ENCODE measurements at regions not wholly inside any gene's neighbourhood (a gene's known extent, or its start where the extent isn't known, plus 50 kb on each side); places are given as distances from the start of the nearest gene placed in this dataset.
A peak's percentile ranks its signal among the peaks of the same experiment; 100 is the strongest.

- ChIA-PET POLR2A (no interaction called here), CTCF (interaction anchor here (1.2 kb wide), 1 partner anchor 11 kb away, joined by 4 read pairs; no protein-coding TSS in a partner anchor)
- Mint-ChIP-seq H3K27me3 (ENCODE audit: low read depth) (no peaks in the 10 kb centered on the region), H3K36me3 (no peaks in the 10 kb centered on the region), H3K27ac (no peak overlapping the region), H3K4me1 (peaks cover 28% of the 10 kb centered on the region), H3K9me3 (peaks cover 6% of the 10 kb centered on the region; the same call in 1 of the 2 replicates), H3K4me3 (no peak overlapping the region)
- no peak for ATAC-seq
- no peak for DNase-seq (ENCODE audit: low spot score)
- TF ChIP-seq FOXK1 (CRISPR knock-in tag; IDR thresholded peaks at IDR 0.05) (no peak), ZBTB21 (CRISPR knock-in tag; IDR thresholded peaks at IDR 0.05; ENCODE audit: borderline replicate concordance) (no peak), ESRRA (CRISPR knock-in tag; IDR thresholded peaks at IDR 0.05; ENCODE audit: borderline replicate concordance) (no peak), RORB (CRISPR knock-in tag; IDR thresholded peaks at IDR 0.05) (no peak), ZNF671 (CRISPR knock-in tag; IDR thresholded peaks at IDR 0.05) (no peak), NFYB (CRISPR knock-in tag; conservative IDR thresholded peaks at IDR 0.05; ENCODE audit: low read depth) (no peak)
- TF ChIP-seq, protein P1, sequence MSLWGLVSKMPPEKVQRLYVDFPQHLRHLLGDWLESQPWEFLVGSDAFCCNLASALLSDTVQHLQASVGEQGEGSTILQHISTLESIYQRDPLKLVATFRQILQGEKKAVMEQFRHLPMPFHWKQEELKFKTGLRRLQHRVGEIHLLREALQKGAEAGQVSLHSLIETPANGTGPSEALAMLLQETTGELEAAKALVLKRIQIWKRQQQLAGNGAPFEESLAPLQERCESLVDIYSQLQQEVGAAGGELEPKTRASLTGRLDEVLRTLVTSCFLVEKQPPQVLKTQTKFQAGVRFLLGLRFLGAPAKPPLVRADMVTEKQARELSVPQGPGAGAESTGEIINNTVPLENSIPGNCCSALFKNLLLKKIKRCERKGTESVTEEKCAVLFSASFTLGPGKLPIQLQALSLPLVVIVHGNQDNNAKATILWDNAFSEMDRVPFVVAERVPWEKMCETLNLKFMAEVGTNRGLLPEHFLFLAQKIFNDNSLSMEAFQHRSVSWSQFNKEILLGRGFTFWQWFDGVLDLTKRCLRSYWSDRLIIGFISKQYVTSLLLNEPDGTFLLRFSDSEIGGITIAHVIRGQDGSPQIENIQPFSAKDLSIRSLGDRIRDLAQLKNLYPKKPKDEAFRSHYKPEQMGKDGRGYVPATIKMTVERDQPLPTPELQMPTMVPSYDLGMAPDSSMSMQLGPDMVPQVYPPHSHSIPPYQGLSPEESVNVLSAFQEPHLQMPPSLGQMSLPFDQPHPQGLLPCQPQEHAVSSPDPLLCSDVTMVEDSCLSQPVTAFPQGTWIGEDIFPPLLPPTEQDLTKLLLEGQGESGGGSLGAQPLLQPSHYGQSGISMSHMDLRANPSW (CRISPR knock-in tag; conservative IDR thresholded peaks at IDR 0.05; ENCODE audit: low read depth) = no peak
These were observed 86.9 kb upstream of the RBBP8 start for GRCh38 chr18:22846088-22846683.

DNA sequence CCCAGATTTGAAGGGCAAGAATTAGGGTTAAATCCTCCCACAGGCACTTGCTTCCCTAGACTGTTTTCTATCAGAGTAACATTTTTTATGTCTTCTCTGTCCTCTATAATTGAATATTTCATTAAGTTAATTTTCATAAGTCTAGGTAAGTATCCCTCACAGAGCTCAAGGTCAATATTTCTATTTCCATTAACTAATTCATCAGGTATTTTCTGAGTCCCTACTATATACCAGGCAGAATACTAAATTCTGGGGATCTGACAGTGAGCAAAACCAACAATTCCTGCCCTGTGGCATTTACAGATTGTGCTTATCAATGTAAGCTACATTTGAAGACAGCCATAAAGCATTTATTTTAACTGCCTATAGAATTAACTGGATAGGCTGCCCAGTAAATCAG lies 86.4 kb upstream of the RBBP8 start:
- H3K27ac Mint-ChIP-seq = 0 out of 2 replicates have a peak overlapping the region, but pooled peaks have one; percentile 33
- ChIA-PET POLR2A (no interaction called here), CTCF (interaction anchor here (0.5 to 1.2 kb wide), 3 partner anchors 9 to 162 kb away, joined by 3 to 4 read pairs (median 4); no protein-coding TSS in a partner anchor)
- TF ChIP-seq, protein P2, sequence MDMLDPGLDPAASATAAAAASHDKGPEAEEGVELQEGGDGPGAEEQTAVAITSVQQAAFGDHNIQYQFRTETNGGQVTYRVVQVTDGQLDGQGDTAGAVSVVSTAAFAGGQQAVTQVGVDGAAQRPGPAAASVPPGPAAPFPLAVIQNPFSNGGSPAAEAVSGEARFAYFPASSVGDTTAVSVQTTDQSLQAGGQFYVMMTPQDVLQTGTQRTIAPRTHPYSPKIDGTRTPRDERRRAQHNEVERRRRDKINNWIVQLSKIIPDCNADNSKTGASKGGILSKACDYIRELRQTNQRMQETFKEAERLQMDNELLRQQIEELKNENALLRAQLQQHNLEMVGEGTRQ (CRISPR knock-in tag; IDR thresholded peaks at IDR 0.05) = no peak
- TF ChIP-seq MYBL2 (CRISPR knock-in tag; IDR thresholded peaks at IDR 0.05) = no peak
- TF ChIP-seq ATF1 (CRISPR knock-in tag; IDR thresholded peaks at IDR 0.05) = no peak
- no peak for TF ChIP-seq JAZF1 (CRISPR knock-in tag; IDR thresholded peaks at IDR 0.05)
- no peak for TF ChIP-seq ATF3 (CRISPR knock-in tag; conservative IDR thresholded peaks at IDR 0.05)
- TF ChIP-seq ZNF396 (CRISPR knock-in tag; IDR thresholded peaks at IDR 0.05; ENCODE audit: borderline replicate concordance) = no peak
- TF ChIP-seq TP53 (CRISPR knock-in tag; IDR thresholded peaks at IDR 0.05) = no peak
- TF ChIP-seq SMAD3 (CRISPR knock-in tag; IDR thresholded peaks at IDR 0.05; ENCODE audit: borderline replicate concordance) = no peak
- TF ChIP-seq, protein P3, sequence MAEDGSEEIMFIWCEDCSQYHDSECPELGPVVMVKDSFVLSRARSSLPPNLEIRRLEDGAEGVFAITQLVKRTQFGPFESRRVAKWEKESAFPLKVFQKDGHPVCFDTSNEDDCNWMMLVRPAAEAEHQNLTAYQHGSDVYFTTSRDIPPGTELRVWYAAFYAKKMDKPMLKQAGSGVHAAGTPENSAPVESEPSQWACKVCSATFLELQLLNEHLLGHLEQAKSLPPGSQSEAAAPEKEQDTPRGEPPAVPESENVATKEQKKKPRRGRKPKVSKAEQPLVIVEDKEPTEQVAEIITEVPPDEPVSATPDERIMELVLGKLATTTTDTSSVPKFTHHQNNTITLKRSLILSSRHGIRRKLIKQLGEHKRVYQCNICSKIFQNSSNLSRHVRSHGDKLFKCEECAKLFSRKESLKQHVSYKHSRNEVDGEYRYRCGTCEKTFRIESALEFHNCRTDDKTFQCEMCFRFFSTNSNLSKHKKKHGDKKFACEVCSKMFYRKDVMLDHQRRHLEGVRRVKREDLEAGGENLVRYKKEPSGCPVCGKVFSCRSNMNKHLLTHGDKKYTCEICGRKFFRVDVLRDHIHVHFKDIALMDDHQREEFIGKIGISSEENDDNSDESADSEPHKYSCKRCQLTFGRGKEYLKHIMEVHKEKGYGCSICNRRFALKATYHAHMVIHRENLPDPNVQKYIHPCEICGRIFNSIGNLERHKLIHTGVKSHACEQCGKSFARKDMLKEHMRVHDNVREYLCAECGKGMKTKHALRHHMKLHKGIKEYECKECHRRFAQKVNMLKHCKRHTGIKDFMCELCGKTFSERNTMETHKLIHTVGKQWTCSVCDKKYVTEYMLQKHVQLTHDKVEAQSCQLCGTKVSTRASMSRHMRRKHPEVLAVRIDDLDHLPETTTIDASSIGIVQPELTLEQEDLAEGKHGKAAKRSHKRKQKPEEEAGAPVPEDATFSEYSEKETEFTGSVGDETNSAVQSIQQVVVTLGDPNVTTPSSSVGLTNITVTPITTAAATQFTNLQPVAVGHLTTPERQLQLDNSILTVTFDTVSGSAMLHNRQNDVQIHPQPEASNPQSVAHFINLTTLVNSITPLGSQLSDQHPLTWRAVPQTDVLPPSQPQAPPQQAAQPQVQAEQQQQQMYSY (CRISPR knock-in tag; IDR thresholded peaks at IDR 0.05) = no peak
- TF ChIP-seq, protein P4, sequence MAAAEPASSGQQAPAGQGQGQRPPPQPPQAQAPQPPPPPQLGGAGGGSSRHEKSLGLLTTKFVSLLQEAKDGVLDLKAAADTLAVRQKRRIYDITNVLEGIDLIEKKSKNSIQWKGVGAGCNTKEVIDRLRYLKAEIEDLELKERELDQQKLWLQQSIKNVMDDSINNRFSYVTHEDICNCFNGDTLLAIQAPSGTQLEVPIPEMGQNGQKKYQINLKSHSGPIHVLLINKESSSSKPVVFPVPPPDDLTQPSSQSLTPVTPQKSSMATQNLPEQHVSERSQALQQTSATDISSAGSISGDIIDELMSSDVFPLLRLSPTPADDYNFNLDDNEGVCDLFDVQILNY (CRISPR knock-in tag; IDR thresholded peaks at IDR 0.05) = no peak
- no peak for TF ChIP-seq MXD4 (CRISPR knock-in tag; IDR thresholded peaks at IDR 0.05; ENCODE audit: borderline replicate concordance)
- no peak for DNase-seq (ENCODE audit: low spot score)
- no peaks in the 10 kb centered on the region for H3K27me3 Mint-ChIP-seq (ENCODE audit: low read depth)
- no peaks in the 10 kb centered on the region for H3K36me3 Mint-ChIP-seq
- no peak overlapping the region for H3K4me3 Mint-ChIP-seq
- no peak for ATAC-seq
- H3K4me1 Mint-ChIP-seq = peaks cover 28% of the 10 kb centered on the region
- H3K9me3 Mint-ChIP-seq = peaks cover 6% of the 10 kb centered on the region; the same call in 1 of the 2 replicates

Data from WTC11 (cell line).